Activated effector memory CD4-positive, alpha-beta T cell treated with anti-CD3 and anti-CD28 coated beads, Interleukin-2, amount 50 U/mL, for 16 hours (primary cell): ENCODE measurements at regions not wholly inside any gene's neighbourhood (a gene's known extent, or its start where the extent isn't known, plus 50 kb on each side); places are given as distances from the start of the nearest gene placed in this dataset.

Experiments used
- DNase-seq: peaks from one replicate; pipeline ENCODE4 v3.0.0-alpha.2; 2020

DNA sequence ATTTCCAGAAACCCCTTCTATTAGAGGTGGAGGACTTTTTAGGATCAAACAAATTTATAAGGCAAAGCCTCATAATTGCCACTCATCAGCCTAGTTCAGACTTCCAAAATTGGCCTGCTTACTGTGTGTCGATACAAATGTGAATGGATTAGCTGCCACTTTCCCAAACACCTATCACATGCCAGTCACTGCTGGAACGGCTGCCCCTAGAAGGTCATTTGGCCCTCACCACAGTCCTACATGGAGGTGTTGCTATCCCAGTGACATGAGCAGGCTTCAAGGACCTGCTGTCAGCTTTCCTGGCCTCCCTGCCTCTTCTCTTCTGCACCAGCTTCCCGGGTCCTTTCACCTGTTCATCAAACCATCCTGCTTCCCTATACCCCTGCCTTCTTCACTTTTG is 279.2 kb upstream of the SKOR2 start:
- no peak for DNase-seq

DNA sequence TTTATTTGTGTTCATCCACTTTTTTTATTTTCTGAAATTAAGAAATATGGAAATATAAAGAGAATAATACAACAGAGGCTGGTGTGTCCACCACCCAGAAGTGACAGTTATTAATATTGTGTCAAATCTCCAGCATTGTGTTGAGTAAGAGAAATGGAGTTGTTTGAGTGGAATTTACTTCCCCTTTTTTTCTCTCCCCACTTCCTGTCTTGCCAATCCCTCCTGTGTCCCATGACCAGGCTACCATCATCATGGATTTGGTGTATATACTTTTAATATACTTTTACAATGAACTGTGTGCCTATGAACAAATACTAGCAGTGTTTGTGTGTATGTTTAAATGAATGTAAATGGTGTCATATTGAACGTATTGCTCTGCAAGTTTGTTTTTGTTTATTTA is 276.9 kb upstream of the SKOR2 start:
- no peak for DNase-seq

DNA sequence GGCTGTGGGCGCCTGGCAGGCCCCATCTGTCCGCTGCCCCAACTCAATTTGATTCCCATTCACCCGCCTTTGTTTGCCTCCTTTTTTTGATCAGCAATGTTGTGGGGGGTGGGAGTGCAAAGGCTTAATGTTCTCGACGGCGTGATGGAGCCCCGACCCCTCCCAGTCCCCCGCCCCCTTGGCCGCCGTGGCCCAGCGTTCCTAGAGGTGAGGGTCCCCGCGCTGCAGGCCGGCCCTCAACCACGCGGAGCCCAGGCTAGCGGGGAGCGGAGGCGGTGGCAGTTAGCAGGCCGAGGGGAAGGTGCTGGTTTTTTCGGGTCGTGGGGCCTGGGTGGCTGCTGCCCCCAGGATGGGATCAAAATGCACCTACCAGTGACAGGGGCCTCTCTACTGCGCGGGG is 274.7 kb upstream of the SKOR2 start:
- no peak for DNase-seq

DNA sequence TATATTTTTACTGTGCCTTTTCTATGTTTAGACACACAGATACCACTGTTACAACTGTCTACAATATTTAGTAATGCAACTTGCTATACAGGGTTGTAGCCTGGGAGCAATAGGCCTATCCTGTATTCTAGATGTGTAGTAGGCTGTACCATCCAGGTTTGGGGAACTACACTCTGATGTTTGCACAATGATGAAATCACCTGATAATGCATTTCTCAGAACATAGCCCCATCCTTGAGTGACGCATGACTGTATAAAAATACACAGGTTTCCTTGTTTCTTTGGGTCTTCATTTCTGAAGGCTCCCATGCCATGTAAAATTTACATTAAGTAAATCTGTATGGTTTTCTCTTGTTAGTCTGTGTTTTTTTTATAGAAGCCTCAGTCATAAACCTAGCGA is 270.9 kb upstream of the SKOR2 start:
- no peak for DNase-seq

DNA sequence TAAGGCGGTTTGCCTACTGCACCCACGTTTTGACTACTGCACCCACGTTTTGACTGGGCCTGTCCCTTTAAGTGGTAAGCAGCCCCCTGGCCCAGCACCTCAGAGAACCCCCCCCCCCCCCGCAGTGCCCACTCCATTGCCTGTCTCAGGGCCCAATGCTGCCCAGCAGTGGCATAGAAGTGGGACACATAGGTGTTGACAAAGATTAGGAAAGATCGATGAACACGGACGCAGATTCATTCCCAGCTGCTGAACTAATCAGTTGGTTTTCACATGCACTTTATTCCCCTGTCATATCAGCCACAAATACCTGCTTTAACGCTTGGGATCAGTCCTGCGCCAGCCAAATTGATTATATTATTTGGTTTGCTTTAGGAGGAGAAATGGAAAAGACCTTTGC is 268.8 kb upstream of the SKOR2 start:
- no peak for DNase-seq

DNA sequence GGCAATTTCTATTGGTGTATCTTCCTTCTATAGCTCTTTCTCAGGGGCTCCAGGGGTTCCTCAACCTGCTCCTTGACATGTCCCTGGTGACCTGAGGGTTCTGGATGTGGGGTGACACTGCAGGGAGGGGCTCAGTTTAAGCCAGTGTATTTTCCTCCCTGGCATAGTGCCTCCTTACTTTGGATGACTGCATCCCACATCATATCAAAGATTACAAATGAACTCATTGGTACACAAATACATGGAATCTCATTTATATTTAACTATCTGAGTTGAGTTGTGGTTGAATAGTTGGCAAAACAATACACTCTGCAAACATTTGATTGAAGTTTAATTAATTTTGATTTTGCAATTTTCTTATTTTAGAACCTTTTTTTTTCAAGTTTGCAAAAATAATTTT is 268.2 kb upstream of the SKOR2 start:
- DNase-seq, result no peak

DNA sequence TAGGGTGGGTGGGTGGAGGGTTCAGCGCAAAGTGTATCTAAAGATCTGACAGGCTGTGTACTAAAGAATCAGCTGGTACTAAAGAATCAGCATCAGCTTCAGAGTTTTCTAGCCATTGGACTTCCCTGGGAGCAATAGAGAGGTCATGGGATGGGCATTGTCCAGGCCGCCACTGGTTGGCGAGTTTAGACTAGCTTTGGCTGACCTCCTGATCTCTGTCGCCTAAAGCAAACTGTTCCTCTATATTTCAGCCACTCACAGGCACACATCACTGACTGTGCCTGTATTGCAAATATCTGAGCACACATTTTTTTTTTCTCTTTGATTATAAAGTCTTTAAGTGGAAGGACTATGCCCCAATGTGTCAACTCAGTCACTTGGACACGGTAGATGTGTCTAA is 267.8 kb upstream of the SKOR2 start:
- no peak for DNase-seq

DNA sequence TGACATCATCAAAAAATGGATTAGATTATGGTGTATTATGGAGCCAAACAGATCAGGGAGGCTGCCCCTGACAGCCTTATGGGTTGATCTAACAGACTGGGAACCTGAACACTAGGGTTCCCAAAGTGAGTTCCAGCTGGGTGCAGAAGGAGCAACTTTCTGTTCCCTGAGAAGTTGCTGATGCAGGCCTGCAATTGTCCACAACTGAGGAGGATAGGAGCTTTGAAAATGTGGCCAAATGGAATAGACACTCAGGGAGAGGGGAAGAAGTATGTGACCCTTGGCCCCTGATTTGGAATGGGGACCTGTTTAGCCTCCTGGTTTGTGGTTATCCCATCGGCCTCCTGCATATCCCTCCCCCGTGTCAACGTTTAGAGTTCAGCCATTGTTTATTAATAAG is 262.2 kb upstream of the SKOR2 start:
- DNase-seq, result no peak

DNA sequence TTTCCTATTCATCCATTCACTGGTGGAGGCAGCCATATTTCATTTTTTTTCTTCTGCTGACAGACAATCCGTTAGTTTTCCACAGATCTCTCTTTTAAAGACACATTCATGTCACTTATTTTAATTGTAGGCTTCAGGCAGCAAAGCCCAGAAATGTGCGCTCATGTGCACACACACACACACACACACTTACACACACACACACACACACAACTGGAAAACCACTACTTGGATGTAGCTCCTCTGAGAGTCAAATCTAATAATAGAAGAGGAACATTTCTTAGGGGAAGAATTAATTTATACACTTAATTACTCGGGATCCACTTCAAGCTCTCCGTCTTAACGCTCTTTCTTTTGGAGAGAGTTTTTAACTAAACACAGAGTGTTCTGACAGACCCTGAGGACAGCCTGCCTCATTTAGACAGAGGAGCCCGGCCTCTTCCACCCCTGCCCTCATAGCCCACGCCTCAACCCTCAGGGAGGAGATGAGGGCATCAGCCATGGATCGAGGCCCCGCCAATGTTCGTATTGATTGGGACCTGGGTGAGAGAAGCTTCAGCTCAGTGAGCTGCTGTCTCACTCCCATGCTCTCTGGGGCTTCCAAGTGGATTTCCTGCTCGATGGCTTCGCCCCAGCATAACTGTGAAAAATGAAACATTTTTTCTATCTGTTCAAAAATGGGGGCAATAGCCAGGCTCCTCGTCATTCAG is 261.4 kb upstream of the SKOR2 start:
- no peak for DNase-seq

DNA sequence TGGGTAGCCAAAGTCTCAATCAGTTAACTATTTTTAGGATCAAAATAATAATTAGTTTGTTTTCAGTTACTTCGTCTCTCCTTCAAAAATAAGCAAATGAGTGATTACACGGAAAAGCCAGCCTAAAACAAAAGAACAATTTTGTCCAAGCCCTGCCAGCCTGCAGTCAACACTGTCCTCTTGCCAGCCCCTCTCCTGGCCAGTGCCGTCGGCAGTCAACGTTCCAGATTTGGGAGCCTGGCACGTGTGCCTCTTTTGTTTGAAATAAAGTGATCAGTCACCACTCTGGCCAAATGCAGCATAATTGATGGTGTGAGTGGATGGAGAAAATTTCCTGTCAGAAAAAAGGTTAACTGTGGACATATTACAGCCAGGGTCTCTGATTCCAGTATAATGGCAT is 260.6 kb upstream of the SKOR2 start:
- DNase-seq, result no peak

DNA sequence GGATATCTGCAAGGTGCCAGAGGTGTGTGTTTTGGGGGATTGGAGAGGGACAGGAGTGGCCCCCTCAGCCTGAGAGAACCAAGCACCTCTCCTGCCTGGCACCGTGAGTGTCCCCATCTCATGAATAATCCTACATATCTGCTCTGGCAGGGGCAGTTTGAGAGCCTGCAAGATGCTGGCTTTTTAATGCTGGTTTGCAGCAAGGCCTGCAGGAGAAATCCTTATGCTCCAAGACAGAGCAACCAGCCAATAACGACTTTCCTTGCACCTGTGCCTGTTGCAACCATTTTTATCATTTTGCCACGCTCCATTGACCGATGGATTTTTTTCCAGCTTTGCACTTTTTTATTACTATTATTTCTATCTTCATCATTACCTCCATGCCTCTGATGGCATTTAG is 259.4 kb upstream of the SKOR2 start:
- no peak for DNase-seq

DNA sequence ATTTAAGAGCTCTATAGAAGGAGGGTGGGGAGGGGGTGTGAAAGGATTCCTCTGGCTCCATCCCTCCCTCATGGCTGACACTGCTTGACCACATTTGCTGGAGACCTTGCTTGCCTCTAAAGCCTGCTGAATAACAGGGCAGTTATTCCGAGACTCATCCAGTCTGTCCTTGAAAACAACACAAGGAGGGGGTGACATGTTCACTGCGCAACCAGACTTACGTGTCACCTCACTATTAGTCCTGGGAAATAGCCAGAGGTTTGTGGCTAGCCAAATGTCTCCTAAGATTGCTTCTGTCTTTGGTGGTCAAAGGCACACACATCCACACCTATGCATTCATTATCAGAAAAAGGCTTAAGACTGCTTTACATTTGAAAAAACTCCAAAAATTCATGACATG is 256.2 kb upstream of the SKOR2 start:
- no peak for DNase-seq

DNA sequence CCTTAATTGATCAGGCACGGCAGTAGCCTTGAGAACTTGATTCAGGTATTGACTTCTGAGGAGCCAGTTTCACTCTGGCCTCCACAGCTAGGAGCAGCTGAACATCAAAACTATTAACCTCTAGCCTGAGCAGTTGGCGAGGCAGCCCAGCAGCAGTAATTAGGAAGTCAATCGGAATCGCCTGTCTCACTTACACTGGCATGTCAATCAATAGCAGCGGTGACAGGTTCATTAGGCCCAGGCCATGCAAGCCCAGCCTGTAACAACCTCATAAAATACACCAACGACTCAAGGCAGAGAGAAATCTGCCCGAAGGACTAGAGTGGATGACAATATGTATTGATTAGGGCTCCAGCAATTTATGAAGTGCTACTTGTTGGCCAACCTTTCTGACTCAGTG is 255.4 kb upstream of the SKOR2 start:
- no peak for DNase-seq

DNA sequence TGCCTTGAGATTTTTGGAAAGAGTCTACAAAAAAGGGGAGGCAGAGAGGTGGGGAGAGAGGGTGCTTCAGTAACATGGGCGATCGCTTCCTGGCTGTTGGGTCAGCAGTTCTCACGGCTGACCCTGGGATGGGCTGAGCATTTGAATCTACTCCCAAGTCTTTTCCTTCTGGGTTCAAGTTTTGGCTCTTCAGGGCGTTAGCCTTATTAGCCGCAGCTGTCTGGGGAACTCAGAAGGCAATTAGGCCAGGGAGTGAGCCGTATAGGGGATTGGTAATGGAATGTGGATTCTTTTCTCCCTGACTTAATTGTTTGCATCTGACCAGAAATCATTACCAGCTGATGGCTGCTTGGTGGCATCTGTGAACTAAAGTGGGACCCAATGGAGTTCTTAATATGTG is 250.5 kb upstream of the SKOR2 start:
- DNase-seq, result no peak

DNA sequence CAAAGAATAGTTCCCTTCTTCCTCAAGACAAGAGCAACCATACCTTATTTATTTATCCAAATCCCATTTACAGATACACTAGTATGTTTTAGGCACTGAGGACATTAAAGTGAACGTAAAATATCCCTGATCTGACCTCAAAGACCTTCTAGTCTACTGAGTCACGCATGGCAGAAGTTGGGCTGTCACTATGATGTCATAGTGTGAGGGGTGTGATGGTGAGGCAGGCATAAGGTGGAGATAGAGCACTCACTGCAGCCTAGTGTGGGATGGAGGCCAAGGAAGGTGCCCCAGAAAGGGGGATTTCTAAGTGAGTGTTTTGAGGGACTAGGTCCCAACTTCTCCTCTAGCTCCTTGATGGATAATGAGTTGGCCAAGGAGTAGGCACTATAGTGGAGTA is 249.5 kb upstream of the SKOR2 start:
- DNase-seq, result no peak

DNA sequence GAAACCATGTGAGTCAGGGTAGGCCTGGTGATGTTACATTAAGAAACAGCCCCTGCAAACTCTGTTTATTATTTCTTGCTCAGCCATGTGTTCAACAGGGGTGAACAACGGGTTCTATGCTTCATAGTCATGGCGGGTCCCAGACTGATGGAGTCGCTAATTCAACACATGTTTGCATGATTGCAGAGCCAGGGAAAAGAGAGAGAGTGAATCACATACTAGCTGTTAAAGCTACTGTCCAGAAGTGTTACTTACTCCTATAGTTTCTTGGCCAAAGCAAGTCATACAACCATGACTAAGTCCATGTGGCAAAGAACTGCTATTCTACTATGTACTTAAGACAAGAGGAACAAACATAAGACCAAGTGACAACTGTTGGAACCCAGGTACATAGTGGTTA is 241.2 kb upstream of the SKOR2 start:
- no peak for DNase-seq

DNA sequence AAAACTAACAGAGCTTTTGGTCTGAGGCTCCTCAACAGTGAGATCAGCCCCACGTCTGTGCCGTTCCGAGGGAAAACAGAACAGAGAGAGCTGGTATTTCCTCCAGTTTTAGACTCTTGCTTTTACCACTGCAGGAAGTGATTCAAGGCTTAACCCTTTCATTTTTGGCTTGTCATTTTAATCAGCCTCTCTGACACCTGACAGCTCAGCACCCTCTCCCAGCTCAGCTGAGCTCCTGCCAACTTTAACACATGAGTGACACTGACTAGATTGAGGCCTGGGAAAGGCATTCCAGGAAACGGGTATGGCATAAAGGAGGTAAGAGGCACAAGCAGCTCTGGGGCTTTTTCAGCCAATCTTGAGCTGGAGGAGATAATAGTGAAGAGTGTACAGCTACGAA is 239.4 kb upstream of the SKOR2 start:
- DNase-seq, result no peak

DNA sequence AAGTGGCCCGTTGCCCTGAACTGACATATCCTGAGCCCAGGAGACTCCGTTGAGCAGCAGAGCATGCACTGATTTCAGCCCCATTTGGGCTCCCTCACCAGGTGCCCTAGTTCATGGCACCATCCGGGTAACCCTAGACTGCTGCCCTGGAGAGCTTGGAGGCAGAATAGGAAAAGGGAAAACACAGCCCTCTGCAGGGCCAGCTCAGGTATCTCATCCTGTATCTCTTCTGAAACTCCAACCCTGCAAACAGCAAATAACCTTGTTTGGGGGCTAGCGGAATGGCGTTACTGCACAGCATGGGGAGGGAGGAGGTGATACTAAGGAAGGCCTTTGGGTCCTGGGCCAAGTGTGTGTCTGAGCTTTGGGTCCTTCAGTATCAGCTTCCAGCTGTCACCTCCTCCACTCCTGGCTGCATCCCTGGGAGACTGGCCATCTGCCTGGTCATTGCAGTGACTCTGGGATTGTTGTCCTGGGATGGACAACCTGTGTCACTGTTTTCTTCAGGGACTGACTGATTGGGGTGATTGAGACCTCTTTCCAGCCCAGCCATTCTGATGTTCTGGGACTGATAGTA is 233.8 kb upstream of the SKOR2 start:
- DNase-seq, result no peak

DNA sequence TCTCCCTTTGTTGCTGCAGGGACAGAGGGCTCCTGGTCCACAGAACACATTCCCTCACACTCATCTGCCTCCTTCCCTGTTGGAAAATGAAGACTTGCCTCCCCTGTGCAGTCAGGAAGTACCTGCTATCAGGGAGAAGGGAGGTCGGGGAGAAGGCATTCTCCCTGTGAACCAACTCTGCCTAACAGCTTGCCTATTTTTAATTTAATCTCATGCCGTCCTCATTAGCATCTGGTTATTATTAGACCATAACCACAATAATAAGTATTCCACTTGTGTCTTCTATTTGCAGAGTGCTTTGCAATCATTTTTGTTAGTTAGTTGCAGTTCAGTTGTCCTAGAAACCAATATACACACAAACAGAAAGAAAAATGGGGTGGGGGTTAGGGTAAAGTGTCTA is 232.6 kb upstream of the SKOR2 start:
- DNase-seq, result no peak

DNA sequence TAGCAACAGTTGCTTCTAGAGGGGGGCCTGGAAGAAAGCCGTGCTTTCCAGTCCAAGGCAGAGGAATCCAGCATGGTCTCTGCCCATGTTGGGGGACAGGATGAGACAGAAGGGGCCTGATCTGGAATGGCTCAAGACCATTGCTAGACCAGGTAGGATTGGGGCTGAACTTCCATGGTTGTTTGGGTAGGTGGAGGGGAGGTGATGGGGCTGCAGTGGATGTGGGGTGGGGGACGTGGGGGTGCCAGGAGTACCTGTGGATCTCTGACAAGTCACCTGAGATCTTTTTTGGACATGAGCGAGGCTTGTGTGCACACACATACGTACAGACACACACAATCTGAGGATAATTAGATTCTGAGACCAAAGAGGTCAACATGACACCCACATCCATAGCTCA is 228.7 kb upstream of the SKOR2 start:
- no peak for DNase-seq

DNA sequence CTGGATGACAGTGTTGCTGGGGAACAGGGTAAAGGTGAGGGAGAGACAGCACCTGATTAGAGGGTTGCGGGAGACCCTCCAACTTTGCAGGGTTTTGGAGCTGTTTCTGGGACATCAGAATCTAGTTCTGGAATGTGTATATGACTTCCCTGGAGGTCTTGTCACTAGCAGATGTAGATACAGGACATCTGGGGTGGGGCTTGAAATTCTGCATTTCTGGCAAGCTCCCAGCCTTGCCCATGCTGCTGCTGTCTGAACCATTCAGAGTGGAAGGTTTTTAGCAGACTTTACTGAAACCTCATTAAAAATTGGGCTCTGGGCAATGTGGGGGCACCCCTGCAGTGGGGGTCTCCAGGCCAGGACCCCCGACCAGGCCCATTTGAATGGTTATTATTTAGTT is 220.3 kb upstream of the SKOR2 start:
- DNase-seq, result no peak

DNA sequence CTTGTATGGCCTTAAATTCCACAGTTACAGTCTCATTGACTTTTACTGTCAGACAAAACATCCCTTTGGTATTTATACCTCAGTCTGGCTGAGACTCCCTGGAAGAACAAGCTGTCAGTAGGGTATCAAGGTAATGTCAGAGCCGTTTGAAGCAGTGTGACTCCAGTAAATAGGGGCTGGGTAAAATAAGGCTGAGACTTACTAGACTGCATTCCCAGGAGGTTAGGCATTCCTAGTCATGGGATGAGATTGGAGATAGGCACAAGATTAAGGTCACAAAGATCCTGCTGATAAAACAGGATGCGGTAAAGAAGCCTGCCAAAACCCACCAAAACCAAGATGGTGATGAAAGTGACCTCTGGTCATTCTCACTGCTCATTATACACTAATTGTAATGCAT is 219.5 kb upstream of the SKOR2 start:
- no peak for DNase-seq

DNA sequence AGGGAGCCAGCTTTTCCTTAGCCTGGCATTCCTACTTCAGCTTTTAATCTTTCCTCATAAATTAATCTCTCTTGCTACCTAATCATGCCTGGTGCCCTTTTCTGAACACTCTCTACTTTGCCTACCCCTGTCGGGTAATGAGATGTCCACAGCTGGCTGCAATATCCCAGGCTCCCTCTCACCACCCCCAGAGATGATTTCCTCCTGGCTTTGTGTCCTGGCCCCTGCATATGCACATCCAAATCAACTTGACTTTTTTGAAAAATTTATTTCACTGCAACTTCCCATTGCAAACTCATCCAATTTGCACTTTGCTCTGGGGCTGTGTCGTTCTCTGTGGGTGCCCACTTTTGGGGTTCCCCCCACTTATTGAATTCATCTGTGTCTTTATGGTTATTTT is 218.1 kb upstream of the SKOR2 start:
- no peak for DNase-seq

DNA sequence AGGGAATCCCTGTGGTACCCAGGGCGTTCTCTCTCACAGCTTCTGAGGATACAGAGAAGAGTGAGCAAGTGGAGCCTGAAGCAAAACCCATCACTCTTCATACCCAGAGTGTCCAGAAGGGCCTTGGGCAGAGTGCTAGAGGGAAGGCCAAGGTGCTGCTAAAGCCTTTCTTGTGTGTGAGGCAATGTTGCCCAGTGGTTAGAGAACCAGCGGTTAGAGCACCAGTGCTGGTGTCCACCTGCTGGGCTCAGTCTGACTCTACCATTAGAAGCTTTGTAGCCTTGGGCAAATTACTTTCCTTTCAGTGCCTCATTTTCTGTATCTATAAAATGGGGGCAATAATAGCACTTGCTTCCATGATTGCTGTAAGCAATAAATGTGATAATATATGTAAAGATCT is 210.5 kb upstream of the SKOR2 start:
- DNase-seq, result no peak

DNA sequence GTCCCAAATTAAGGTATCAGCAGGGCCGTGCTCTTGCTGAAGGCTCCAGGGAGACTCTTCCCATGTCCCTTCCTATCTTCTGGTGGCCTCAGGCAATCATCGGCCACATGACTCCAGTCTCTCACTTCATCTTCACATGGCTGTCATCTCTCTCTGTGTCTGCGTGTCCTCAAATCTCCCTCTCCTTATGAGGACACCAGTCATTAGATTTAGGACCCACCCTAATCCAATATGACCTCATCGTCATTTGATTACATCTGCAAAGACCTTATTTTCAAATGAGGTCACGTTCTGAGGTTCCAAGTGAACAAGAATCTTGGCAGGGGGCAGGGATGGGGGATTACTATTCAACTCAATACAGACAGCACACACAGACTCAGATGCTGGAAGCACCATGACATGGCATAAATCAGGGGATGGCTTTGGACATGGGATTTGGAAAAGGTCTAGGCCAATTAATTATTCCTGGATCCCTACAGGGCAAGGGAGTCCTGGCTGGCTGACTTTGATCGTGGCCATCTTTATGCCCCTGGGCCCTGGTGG is 210.0 kb upstream of the SKOR2 start:
- DNase-seq, result no peak
